ENCODE measurements at regions not wholly inside any gene's neighbourhood (a gene's known extent, or its start where the extent isn't known, plus 50 kb on each side); places are given as distances from the start of the nearest gene placed in this dataset.

DNA sequence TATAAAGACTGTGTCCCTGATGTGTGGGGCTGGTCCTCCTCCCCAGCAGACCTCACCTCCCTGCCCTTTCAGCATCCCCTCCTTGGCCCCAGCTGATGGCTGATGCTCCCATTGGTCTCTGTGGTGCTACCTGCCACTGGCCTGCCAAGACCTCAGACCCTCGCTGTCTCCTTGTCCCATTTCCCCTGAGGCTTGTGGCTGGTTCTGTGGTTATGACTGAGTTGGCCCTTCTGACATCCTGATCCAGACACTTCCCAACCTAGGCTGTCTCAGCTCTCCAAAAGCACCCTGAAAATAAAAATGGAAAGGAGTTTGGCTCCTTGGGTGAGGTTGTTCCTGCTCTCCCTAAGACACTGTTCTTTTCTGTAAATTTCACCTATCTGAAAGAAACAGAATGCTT, 214.2 kb downstream of the RPS24 start:
- H3K4me3 Mint-ChIP-seq: no peak overlapping the region
- peaks cover 22 to 27% of the 10 kb centered on the region in 2 donors for H3K27me3 Mint-ChIP-seq
- H3K4me1 Mint-ChIP-seq: peaks cover 13 to 26% of the 10 kb centered on the region in 2 donors
- DNase-seq (no peak), ATAC-seq (replicated peaks) (no peak)
- H3K27ac Mint-ChIP-seq: no peak overlapping the region
- peaks cover 0 to 13% of the 10 kb centered on the region in 2 donors for H3K36me3 Mint-ChIP-seq
- peaks cover 16 to 18% of the 10 kb centered on the region in 2 donors for H3K9me3 Mint-ChIP-seq

DNA sequence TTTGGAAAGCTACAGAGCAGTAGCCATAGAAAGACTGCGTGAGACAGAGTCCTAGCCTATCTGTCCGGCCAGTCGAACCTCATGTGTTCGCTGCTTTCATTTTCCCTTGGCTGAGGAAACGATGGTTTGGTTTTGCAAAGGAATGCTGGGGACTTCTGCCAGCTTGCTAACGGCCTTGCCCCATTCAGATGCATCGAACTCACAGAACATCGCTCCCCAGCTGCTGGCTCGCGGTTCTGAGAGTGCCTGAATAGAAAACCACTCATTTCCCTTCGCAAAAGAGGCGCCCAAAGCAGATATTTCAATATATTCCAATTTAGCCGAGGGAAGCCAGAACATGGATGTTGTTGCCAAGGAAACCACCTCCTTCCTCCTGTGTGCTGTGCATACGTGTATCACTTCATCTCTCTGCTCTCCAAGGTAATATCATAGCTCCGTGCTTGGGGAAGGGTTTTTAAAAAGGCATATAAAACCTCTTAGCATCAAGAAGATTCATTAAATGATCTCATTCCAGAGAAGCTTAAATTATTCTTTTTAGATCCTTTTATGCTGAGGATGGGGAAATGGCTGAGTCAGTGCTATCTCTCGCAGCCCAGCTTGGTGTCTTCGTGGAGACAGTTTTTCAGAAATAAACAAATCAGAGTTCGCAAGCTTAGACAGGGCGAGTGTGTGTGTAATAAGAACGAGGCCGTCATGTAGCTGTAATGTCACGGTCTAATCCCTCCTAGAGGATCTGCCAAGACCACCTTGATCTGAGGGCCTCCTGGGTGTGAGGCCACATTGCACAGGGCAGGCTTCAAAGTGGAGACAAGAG, 215.2 kb downstream of the RPS24 start:
- H3K27ac Mint-ChIP-seq: peak overlapping the region; percentile 14
- peaks cover 7 to 10% of the 10 kb centered on the region in 2 donors for H3K9me3 Mint-ChIP-seq
- H3K27me3 Mint-ChIP-seq: peaks cover 22 to 24% of the 10 kb centered on the region in 2 donors

DNA sequence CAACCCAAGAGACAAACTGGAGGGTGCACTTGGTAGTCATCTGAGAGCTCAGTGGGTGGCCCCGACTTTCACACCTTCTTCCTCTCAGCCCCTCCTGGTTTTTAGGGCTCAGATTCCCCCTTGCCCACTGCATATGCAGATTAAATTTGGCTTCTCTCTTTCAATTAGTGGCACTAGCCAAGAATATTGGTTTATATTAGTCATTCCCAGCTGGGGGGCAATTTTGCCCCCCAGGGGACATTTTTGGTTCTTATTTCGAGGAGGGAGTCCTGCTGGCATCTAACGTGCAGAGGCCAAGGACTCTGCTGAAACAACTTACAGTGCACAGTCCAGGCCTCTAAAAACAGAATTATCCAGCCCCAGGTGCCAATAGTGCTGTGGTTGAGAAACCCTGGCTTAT, 216.0 kb downstream of the RPS24 start:
- peaks cover 22 to 23% of the 10 kb centered on the region in 2 donors for H3K27me3 Mint-ChIP-seq
- no peak overlapping the region for H3K4me3 Mint-ChIP-seq
- peaks cover 13 to 26% of the 10 kb centered on the region in 2 donors for H3K4me1 Mint-ChIP-seq
- H3K9me3 Mint-ChIP-seq: peaks cover 4 to 8% of the 10 kb centered on the region in 2 donors
- ATAC-seq (replicated peaks) (no peak), DNase-seq (no peak)
- H3K27ac Mint-ChIP-seq: peak overlapping the region; percentile 33
- peaks cover 0 to 3% of the 10 kb centered on the region in 2 donors for H3K36me3 Mint-ChIP-seq

More for the DNA sequence above, 215.2 kb downstream of the RPS24 start:
- DNase-seq (no peak), ATAC-seq (replicated peaks) (no peak)
- Mint-ChIP-seq H3K36me3 (peaks cover 0 to 6% of the 10 kb centered on the region in 2 donors), H3K4me1 (peaks cover 13 to 26% of the 10 kb centered on the region in 2 donors), H3K4me3 (no peak overlapping the region)

DNA sequence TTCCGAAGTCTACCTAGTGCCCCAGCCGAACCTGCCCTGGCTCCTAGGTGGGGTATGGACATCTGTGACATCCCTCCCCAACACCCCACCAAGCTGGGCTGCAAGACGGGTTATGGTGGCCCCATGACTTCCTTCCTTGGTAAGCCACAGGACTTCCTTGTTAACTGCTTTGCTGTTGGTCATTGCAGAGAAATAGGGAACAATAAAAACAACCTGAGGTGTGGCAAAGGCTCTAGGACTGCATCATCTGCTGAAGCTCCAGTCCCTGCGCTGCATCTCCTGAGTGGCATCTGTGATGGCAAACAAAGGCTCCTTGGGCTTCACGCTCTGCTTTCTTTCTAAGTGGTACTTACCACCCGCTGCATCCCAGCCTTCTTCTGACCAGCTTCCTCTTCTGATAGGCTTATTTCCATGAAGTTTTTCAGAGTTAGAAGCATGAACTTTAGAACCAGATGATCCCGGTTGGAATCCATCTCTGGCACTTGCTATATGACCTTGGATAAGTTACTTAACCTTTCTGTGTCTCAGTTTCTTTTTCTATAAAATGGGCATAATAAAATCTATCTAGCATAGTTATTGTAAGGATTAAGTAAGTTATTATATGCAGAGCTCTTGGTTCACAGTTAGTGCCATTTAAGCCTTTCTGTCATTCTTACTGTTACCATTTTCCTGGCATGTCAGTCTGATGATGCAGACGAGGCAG, 216.8 kb downstream of the RPS24 start:
- no peak overlapping the region for H3K27ac Mint-ChIP-seq
- H3K4me1 Mint-ChIP-seq: peaks cover 13 to 26% of the 10 kb centered on the region in 2 donors
- ATAC-seq (replicated peaks) (peak; percentile 67 to 82), DNase-seq (no peak)
- peaks cover 17 to 18% of the 10 kb centered on the region in 2 donors for H3K27me3 Mint-ChIP-seq
- H3K36me3 Mint-ChIP-seq: peaks cover 0 to under 1% of the 10 kb centered on the region in 2 donors
- H3K4me3 Mint-ChIP-seq: no peak overlapping the region
- H3K9me3 Mint-ChIP-seq: peaks cover 1 to 3% of the 10 kb centered on the region in 2 donors

DNA sequence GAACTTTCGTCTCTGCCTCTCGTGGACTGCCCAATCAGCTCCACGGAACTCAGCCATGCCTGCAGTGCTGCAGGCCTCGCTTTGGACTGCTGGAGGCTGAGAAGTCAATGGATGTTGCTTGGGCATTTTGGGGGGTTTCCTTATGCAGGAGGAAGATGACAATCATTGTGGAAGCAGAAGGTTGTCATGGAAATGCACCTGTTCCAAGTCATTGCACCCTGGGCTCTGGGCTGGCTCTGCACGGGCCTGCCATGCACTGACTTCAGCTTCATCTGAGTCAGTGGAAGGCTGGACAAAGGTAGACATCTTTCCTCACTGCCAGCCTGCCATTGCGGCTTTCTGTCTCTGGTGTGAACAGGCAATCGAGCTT, 217.3 kb downstream of the RPS24 start:
- DNase-seq: no peak
- H3K4me3 Mint-ChIP-seq: no peak overlapping the region
- ATAC-seq (replicated peaks): peak in 1 of 2 donors; percentile 54
- H3K9me3 Mint-ChIP-seq: peaks cover 0 to 2% of the 10 kb centered on the region in 2 donors
- peaks cover 16 to 17% of the 10 kb centered on the region in 2 donors for H3K27me3 Mint-ChIP-seq
- H3K36me3 Mint-ChIP-seq: no peaks in the 10 kb centered on the region
- H3K4me1 Mint-ChIP-seq: peaks cover 13 to 26% of the 10 kb centered on the region in 2 donors
- H3K27ac Mint-ChIP-seq: no peak overlapping the region

DNA sequence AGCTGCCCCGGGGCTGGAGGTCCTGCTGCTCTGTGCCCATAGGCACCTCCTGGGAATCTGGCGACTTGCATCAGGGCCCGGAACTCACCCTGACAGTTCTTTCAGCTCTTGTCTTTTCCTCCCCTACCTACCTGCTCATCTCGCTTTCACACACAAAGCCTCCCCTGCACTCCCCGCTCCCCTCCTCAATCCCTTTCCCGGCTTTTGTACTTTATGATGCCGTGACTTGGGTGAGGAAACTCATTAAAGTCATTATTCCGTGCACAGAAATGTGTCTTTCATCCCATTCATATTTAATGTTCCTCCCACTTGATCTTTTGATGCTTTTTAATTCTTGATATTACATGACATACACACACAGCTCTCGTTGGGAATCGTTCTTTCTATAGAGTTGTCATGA, 218.6 kb downstream of the RPS24 start:
- H3K9me3 Mint-ChIP-seq: no peaks in the 10 kb centered on the region
- H3K27me3 Mint-ChIP-seq: peaks cover 16 to 17% of the 10 kb centered on the region in 2 donors
- no peak overlapping the region for H3K4me3 Mint-ChIP-seq
- no peaks in the 10 kb centered on the region for H3K36me3 Mint-ChIP-seq
- no peak for DNase-seq
- no peak for ATAC-seq (replicated peaks)
- peaks cover 13 to 26% of the 10 kb centered on the region in 2 donors for H3K4me1 Mint-ChIP-seq
- H3K27ac Mint-ChIP-seq: no peak overlapping the region

DNA sequence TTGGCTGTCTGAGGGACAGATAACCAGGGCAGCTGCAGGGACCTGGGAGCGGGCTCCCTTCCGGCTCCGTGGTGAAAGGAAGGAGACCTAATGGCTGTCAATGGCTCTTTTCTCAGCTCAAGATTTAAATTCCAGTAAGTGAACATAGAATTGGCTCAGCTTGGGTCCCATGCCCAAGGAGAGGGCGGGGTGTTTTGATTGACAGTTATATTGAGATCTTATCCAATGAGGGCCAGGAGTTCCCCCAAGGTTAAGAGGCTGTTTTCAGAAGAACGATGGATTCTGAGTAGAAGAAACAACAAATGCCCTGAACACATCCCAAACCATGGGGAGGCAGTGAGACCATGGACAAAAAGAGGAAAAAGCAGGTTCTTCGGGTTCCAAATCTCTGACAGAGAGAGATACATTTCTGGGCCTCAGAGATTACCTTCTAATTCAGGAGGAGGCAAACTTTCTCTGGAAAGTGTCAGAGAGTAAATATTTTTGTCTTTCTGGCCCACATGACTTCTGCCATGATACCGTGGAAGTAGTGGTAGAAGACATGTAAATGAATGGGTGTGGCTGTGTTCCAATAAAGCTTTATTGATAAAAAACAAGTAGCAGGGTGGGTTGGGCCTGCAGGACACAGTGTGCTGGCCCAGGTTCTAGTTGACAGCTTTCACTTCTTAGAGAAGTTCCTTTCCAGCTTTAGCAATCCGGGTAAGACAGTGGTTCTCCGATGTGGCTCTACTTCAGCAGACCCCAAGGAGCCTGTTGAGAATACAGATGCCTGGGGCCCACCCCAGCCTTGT, 219.6 kb downstream of the RPS24 start:
- ATAC-seq (replicated peaks): no peak
- H3K27me3 Mint-ChIP-seq: peaks cover 10 to 11% of the 10 kb centered on the region in 2 donors
- no peaks in the 10 kb centered on the region for H3K36me3 Mint-ChIP-seq
- H3K9me3 Mint-ChIP-seq: no peaks in the 10 kb centered on the region
- H3K27ac Mint-ChIP-seq: no peak overlapping the region
- peaks cover 13 to 26% of the 10 kb centered on the region in 2 donors for H3K4me1 Mint-ChIP-seq
- DNase-seq: no peak
- no peak overlapping the region for H3K4me3 Mint-ChIP-seq

DNA sequence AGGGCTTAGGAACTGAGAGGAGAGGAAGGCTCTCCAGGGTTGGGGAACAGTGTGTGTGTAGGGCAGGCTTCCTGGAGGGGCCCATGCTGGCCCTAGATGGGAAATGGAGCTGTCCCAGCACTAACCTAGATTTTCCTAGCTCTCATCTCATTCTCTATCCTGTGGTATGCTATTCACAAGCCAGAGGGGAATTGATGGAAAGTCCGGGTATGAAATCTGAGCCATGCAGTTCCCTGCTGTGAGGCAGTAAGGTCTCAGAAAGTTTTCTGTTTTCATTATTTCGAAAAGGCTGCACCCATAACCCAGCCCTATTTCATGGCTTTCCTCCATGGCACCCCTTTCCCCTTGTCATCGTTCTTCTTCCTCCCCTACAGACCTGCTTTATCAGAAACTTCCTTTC, 220.3 kb downstream of the RPS24 start:
- DNase-seq: no peak
- H3K27me3 Mint-ChIP-seq: peaks cover 7 to 10% of the 10 kb centered on the region in 2 donors
- no peak overlapping the region for H3K4me3 Mint-ChIP-seq
- no peak overlapping the region for H3K27ac Mint-ChIP-seq
- H3K36me3 Mint-ChIP-seq: no peaks in the 10 kb centered on the region
- ATAC-seq (replicated peaks): no peak
- no peaks in the 10 kb centered on the region for H3K9me3 Mint-ChIP-seq
- peaks cover 13 to 22% of the 10 kb centered on the region in 2 donors for H3K4me1 Mint-ChIP-seq

DNA sequence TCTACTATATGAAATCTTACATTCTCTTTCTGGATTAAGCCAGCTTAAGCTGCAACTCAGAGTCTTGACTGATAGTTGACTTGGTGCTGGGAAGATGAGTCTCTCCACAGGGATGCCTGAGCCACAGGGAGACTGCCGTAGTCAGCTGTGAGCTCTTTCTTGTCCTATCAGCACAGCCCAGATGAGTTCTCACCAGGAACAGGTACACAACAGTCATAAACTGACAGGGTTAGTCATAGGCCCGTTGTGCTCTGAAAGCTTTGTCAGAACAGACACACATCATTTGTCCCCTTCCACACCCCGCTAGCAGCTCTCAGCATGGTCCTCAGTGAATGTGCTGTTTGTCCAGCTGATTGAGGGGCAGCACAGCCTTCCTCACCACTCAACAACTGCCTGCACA, 221.6 kb downstream of the RPS24 start:
- H3K27me3 Mint-ChIP-seq: peaks cover 0 to 4% of the 10 kb centered on the region in 2 donors
- no peaks in the 10 kb centered on the region for H3K36me3 Mint-ChIP-seq
- no peaks in the 10 kb centered on the region for H3K9me3 Mint-ChIP-seq
- no peak overlapping the region for H3K27ac Mint-ChIP-seq
- DNase-seq (no peak), ATAC-seq (replicated peaks) (no peak)
- H3K4me1 Mint-ChIP-seq: peaks cover 6 to 12% of the 10 kb centered on the region in 2 donors
- no peak overlapping the region for H3K4me3 Mint-ChIP-seq

DNA sequence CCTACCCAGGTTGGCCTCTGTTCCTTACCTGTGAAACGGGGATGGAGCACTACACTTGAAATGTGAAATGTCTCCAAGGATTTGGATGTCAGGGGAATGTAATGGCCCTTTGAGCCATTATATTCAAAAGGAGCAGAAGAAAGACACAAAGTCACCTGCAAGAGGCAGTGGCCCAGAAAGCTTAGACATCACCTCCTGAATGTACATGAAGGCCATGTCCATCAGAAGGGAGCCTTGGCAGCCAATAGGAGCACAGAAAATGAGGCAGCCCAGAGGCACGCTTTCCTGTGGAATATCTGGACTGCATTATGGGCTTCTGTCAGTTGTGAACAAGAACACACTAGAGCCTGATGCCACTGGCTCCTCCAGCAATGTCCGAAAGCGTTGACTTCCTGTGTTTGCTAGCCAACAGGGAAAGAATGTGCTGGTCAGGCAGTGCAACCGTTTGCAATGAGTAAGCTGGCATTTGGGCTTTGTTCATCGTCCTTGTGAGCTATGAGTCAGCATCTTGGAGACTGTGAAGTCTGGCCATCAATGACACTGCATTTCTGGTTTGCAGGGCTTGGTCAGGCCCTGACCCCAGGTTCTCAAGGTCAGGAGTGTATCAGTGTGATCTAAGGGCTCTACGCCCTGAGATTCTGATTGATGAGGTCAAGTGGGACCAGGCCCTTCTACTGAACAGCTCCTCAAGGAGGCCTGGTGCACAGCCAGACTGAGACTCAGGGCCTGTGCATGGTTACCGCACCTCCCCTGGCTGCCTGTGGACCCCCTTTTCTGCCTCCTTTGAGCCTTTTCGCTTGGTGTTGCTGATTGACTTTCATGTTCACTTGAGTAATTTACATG, 222.4 kb downstream of the RPS24 start:
- ATAC-seq (replicated peaks): no peak
- H3K36me3 Mint-ChIP-seq: no peaks in the 10 kb centered on the region
- no peaks in the 10 kb centered on the region for H3K9me3 Mint-ChIP-seq
- DNase-seq: no peak
- peaks cover 2 to 4% of the 10 kb centered on the region in 2 donors for H3K4me1 Mint-ChIP-seq
- H3K27me3 Mint-ChIP-seq: peaks cover 0 to 4% of the 10 kb centered on the region in 2 donors
- H3K4me3 Mint-ChIP-seq: no peak overlapping the region
- no peak overlapping the region for H3K27ac Mint-ChIP-seq

DNA sequence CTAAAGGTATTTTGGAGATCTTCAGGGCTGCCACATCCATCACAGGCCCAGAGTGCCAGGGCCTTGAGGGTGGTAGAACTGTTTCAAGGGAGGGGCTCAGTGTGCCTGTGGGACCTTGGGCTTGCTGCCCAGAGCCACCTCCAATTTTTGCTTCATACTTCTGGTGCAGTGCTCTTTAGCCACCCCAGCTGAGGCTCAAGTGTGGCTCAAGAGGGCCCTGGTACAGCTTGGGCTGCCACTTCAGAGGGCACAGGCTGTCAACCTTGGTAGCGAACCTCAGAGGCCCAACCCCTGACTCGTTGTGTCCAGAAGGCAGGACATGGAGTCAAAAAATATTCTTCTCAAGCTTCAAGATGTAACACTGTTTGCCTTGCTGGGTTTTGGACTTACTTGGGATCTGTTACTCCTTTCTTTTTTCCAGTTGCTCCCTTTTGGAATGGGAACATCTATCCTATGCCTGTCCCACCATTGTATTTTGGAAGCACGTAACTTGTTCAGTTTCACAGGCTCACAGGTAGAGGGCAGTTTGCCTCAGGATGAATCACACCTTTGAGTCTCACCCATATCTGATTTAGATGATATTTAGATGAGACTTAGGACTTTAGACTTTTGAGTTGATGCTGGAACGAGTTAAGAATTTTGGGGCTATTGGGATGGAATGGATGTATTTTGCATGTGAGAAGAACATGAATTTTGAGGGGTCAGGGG, 224.8 kb downstream of the RPS24 start:
- DNase-seq (no peak), ATAC-seq (replicated peaks) (no peak)
- peaks cover 0 to 4% of the 10 kb centered on the region in 2 donors for H3K27me3 Mint-ChIP-seq
- H3K36me3 Mint-ChIP-seq: no peaks in the 10 kb centered on the region
- H3K4me3 Mint-ChIP-seq: no peak overlapping the region
- H3K27ac Mint-ChIP-seq: no peak overlapping the region
- H3K4me1 Mint-ChIP-seq: peaks cover 0 to 2% of the 10 kb centered on the region in 2 donors
- no peaks in the 10 kb centered on the region for H3K9me3 Mint-ChIP-seq

DNA sequence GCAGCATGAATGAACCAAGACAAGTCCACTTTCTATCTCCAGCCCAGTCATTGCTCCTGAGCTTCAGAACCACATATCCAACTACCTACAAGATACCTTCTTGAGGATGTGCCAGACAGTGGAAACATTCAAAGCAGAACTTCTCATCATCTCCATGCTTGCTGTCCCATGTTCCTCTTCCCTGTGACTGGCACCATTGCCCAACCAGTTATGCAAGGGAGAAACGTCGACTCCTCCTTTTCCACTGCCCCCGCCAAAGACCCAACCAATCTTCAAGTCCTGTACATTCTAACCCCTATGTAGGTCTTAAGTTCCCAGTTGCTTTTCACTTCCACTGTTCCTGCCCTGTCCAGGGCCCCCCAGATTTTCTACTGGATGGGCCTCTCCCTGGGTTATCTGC, 225.7 kb downstream of the RPS24 start:
- H3K27ac Mint-ChIP-seq: no peak overlapping the region
- H3K4me3 Mint-ChIP-seq: no peak overlapping the region
- H3K9me3 Mint-ChIP-seq: no peaks in the 10 kb centered on the region
- peaks cover 0 to 4% of the 10 kb centered on the region in 2 donors for H3K27me3 Mint-ChIP-seq
- H3K4me1 Mint-ChIP-seq: peaks cover 0 to 2% of the 10 kb centered on the region in 2 donors
- no peaks in the 10 kb centered on the region for H3K36me3 Mint-ChIP-seq
- ATAC-seq (replicated peaks) (no peak), DNase-seq (no peak)

DNA sequence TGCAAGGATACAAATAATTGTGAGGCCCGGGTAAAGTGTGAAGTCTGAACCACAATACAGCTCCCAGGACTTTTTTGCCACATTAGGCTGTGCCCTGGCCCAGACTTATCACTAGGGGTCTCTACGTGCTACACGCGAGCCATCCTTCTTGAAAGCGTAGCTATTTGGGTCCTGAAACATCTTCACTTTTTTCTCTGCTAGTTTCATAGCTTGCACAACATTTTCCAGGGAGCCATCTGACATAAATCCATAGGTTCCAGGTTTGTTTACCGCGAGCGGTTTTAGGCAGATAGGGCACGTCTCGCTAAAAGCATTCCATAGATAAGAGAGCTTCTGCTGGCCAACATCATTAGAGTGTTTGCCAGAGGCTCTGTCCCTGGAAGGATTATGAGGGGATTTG, 226.5 kb downstream of the RPS24 start:
- DNase-seq: no peak
- H3K4me3 Mint-ChIP-seq: no peak overlapping the region

More for the DNA sequence above, 226.5 kb downstream of the RPS24 start:
- no peak for ATAC-seq (replicated peaks)
- Mint-ChIP-seq H3K27ac (no peak overlapping the region), H3K4me1 (peaks cover 0 to 2% of the 10 kb centered on the region in 2 donors), H3K9me3 (no peaks in the 10 kb centered on the region), H3K36me3 (no peaks in the 10 kb centered on the region), H3K27me3 (peaks cover 0 to 4% of the 10 kb centered on the region in 2 donors)
